Activated T-helper 17 cell treated with anti-CD3 and anti-CD28 coated beads, Interleukin-2, amount 50 U/mL, for 72 hours (primary cell): ENCODE measurements at regions not wholly inside any gene's neighbourhood (a gene's known extent, or its start where the extent isn't known, plus 50 kb on each side); places are given as distances from the start of the nearest gene placed in this dataset.
"Not testable (repeated sequence)": the region's sequence is repeated elsewhere in the genome, so short reads cannot be mapped to it uniquely, and the experiment has no call there.

ENCODE experiments used
- ATAC-seq: fragments of 150-1000 bp; cut with Tn5 transposase; replicated peaks from 2 replicates; pipeline ENCODE4 v1.10.0; 2021; ENCODE audit warnings: mild to moderate bottlenecking, moderate library complexity
- H3K27ac Mint-ChIP-seq: one replicate; pipeline ENCODE4 v1.8.0; 2022; ENCODE audit warnings: mixed read lengths
- H3K27me3 Mint-ChIP-seq: one replicate; pipeline ENCODE4 v1.8.0; 2022; ENCODE audit warnings: mixed read lengths
- H3K36me3 Mint-ChIP-seq: one replicate; pipeline ENCODE4 v1.8.0; 2022; ENCODE audit warnings: low read depth, mild to moderate bottlenecking, mixed read lengths
- H3K4me1 Mint-ChIP-seq: one replicate; pipeline ENCODE4 v1.8.0; 2022; ENCODE audit warnings: mixed read lengths
- H3K4me3 Mint-ChIP-seq: one replicate; pipeline ENCODE4 v1.8.0; 2022; ENCODE audit warnings: mild to moderate bottlenecking, mixed read lengths
- H3K9me3 Mint-ChIP-seq: one replicate; pipeline ENCODE4 v1.8.0; 2022; ENCODE audit warnings: mixed read lengths

DNA sequence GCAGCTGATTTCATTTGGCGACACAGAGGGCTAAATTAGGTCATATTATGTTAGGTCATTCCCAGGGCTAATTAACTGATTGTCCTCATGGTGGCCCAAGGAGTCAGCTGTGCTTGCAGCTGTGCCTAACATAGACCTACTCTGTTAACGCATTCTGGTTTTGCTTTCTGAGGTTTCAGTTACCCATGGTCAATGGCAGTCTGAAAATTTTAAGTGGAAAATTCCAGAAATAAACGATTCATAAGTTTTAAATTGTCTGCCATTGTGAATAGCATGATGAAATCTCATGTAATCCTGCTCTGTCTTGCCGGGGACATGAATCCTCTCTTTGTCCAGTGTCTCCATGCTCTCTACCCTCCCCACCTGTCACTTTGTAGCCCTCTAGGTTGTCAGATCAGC, 168.7 kb downstream of the KCNS3 start:
- Mint-ChIP-seq H3K9me3 (no peaks in the 10 kb centered on the region), H3K4me3 (no peak overlapping the region), H3K4me1 (no peaks in the 10 kb centered on the region), H3K36me3 (no peaks in the 10 kb centered on the region), H3K27ac (no peak overlapping the region), H3K27me3 (no peaks in the 10 kb centered on the region)
- ATAC-seq: no peak

DNA sequence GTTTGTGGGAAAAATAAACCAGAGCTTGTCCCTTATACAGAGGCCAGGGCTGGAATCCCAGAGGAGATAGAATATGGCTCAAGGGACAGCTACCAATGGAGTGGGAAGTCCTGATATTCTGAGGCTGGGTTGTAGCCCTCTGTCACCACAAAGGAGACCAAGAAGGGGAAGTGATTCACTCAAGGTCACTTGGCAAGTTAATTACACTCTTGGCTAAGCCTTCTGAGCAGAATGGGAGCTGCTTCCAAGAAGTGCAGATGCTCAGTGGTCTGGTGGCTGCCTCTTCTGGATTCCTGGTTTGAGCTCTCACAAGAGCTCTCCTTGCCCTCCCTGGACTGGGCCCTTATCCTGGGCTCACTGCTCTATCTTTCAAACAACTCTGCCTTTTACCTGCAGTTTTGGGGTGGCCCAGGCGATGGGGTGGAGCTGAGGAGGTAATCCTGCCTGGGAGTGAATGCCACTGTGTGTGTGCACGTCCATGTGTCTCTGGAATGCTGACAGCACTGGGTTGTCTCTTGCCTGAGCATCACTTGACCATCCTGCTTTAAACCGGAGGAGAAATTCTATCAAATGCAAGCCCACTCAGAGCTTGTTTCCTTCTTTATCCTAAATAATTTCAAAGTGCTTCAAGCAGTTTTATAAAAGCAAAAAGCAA, 168.2 kb downstream of the KCNS3 start:
- ATAC-seq: no peak
- Mint-ChIP-seq H3K27ac (no peak overlapping the region), H3K4me1 (no peaks in the 10 kb centered on the region), H3K36me3 (no peaks in the 10 kb centered on the region), H3K9me3 (no peaks in the 10 kb centered on the region), H3K27me3 (no peaks in the 10 kb centered on the region), H3K4me3 (no peak overlapping the region)

DNA sequence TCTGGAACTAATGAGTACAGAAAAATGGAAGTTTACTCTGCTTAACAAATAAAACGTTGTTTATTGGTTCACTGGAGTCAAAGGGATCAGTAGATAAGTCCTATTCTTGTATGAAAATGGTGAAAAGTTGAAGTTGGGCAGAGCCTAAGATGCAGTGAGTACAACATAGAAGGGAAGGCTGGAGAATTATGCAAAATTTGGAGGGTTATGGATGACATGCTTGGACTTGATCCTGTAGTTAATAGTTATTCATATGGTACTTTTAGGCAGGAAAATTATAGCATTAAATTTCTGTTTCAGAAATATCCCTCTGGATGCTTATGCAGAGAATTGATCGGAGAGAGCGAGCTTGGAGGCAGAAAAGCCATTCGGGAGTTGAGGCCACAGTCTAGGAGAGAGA, 167.6 kb downstream of the KCNS3 start:
- Mint-ChIP-seq H3K36me3 (no peaks in the 10 kb centered on the region), H3K27ac (no peak overlapping the region), H3K4me3 (no peak overlapping the region), H3K27me3 (no peaks in the 10 kb centered on the region), H3K9me3 (no peaks in the 10 kb centered on the region), H3K4me1 (no peaks in the 10 kb centered on the region)
- ATAC-seq: no peak

DNA sequence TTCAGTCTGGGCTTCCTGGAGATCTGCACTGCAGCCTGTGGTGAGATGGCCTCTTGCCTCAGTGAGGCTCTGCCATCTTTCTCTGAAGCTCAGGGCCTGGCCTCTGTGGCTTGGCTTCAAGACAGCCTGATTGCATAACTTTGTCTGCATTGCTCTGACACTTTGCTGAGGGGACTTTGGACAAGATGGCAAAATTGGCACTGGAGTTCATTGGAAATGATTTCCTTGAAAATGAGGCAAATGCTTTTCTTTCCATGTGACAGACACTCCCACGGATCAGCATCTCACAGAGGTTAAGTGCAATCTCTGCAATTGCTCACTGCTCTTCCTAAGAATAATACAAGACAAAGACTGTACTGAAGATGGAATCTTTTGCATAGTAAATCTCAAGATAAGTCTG, 166.8 kb downstream of the KCNS3 start:
- no peak overlapping the region for H3K4me3 Mint-ChIP-seq
- ATAC-seq: no peak
- no peaks in the 10 kb centered on the region for H3K4me1 Mint-ChIP-seq
- H3K9me3 Mint-ChIP-seq: no peaks in the 10 kb centered on the region
- H3K36me3 Mint-ChIP-seq: no peaks in the 10 kb centered on the region
- H3K27me3 Mint-ChIP-seq: no peaks in the 10 kb centered on the region
- no peak overlapping the region for H3K27ac Mint-ChIP-seq

DNA sequence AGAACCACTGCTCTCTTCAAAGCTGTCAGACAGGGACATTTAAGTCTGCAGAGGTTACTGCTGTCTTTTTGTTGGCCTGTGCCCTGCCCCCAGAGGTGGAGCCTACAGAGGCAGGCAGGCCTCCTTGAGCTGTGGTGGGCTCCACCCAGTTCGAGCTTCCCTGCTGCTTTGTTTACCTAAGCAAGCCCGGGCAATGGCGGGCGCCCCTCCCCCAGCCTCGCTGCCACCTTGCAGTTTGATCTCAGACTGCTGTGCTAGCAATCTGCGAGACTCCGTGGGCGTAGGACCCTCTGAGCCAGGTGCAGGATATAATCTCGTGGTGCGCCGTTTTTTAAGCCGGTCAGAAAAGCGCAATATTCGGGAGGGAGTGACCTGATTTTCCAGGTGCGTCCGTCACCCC, 138.9 kb downstream of the KCNS3 start:
- ATAC-seq: not testable (repeated sequence)

DNA sequence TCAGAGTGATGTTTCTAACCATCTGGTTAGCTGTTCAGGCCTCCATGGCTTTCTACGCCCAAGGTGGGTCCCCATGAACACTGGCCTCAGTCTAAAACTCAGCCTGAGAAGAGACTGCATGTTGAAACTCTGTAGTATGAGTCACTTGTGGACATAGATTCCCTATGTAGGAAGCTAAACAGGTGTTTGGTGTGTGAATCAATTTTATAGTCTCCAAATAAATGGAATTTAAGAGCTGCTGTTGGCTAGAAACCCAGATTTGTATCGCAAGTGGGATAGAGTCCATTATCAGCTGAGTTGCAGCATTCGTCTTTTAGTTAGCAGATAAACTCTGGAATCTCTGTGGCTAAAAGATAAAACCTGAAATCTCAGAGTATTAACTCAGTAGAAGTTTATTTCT, 131.4 kb downstream of the KCNS3 start:
- no peak for ATAC-seq
- Mint-ChIP-seq H3K27ac (no peak overlapping the region), H3K4me1 (no peaks in the 10 kb centered on the region), H3K9me3 (peaks cover 24% of the 10 kb centered on the region), H3K36me3 (no peaks in the 10 kb centered on the region), H3K27me3 (no peaks in the 10 kb centered on the region), H3K4me3 (no peak overlapping the region)

More for the DNA sequence above, 138.9 kb downstream of the KCNS3 start:
- not testable (repeated sequence) for H3K36me3 Mint-ChIP-seq, H3K4me1 Mint-ChIP-seq, H3K27ac Mint-ChIP-seq, H3K27me3 Mint-ChIP-seq, H3K9me3 Mint-ChIP-seq, H3K4me3 Mint-ChIP-seq

DNA sequence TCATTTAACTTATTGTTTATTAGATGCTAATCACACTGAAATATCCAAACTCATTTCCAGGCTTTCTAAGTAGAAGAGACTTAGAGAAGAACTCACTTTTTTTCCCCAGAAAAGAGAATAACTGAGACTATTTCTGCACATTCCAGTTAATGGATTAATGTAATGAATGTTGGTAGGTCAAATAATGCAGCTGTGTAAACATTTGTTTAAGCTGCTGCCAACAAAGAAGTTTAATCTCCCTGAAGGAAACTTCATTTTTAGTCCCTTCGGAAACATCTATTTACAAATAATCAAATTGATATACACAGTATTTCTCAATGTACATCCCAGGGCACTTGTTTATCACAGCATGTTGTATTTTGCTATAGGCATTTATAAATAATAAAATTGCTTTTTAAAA, 126.9 kb downstream of the KCNS3 start:
- H3K4me1 Mint-ChIP-seq: no peaks in the 10 kb centered on the region
- H3K36me3 Mint-ChIP-seq: no peaks in the 10 kb centered on the region
- H3K9me3 Mint-ChIP-seq: peaks cover 21% of the 10 kb centered on the region
- no peak for ATAC-seq
- H3K27me3 Mint-ChIP-seq: no peaks in the 10 kb centered on the region
- no peak overlapping the region for H3K27ac Mint-ChIP-seq
- no peak overlapping the region for H3K4me3 Mint-ChIP-seq

DNA sequence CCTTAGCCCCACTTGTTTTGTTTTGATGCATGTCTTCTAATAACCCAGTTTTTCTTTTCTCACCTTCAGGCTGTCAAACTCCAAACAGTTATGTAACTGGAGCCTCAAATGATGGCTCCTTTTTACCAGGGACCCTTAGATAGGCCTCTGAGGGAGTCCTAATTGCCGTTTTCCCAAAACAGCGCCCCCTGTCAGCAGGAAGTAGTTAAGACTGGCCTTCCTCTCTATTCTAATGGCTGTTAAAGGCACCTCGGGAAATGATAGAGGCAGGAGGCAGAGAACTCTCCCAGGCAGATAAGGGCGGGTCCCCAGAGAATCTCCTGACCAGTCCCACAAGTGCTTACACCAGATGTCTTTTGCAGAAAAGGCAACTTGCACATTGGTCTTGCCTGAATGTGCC, 123.2 kb downstream of the KCNS3 start:
- Mint-ChIP-seq H3K4me3 (no peak overlapping the region), H3K36me3 (no peaks in the 10 kb centered on the region), H3K27me3 (no peaks in the 10 kb centered on the region), H3K4me1 (no peaks in the 10 kb centered on the region), H3K27ac (no peak overlapping the region), H3K9me3 (peaks cover 10% of the 10 kb centered on the region)
- no peak for ATAC-seq

DNA sequence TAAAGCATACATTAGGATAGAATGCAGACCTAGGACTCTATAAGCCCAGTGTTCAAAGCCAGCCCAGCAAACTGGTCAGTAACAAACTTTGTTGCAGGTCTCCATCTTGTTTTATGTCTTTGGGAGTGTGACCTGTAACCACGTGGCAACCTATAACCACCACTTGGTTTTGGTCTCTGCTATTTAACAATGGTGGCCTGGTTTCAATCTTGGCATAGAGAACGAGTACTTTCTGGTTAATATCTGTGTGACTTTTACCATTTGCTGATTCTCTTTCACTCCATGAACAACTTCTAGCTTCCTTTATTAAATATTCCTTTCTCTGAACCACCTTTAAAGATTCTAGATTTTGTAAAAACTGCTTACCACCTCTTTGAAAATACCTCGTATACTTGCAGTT, 118.5 kb downstream of the KCNS3 start:
- Mint-ChIP-seq H3K27ac (no peak overlapping the region), H3K4me1 (no peaks in the 10 kb centered on the region), H3K4me3 (no peak overlapping the region), H3K27me3 (no peaks in the 10 kb centered on the region), H3K36me3 (no peaks in the 10 kb centered on the region), H3K9me3 (peaks cover 9% of the 10 kb centered on the region)
- no peak for ATAC-seq

DNA sequence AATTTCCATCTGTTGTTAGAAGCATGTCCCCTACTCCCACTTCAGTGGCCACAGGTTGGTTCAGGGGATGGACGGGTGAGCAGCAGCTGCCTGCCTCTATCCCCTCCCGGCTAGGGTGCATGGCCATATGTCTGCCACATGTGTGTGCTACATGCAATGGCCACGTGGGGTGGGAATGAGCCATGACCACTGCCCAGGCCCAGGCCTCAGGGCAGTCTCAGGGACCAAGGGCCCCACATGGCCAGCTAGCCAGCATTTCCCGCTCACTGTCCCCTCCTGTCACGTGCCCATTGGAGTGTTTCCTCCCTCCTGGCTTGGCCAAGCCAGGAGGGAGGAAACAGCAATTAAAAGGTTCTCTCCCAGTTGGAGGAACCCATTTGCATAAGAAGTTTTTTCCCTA, 117.1 kb downstream of the KCNS3 start:
- H3K9me3 Mint-ChIP-seq: peaks cover 9% of the 10 kb centered on the region
- H3K4me1 Mint-ChIP-seq: no peaks in the 10 kb centered on the region
- H3K27me3 Mint-ChIP-seq: no peaks in the 10 kb centered on the region
- no peak overlapping the region for H3K27ac Mint-ChIP-seq
- no peak overlapping the region for H3K4me3 Mint-ChIP-seq
- no peak for ATAC-seq
- no peaks in the 10 kb centered on the region for H3K36me3 Mint-ChIP-seq
